ENCODE measurements at regions not wholly inside any gene's neighbourhood (a gene's known extent, or its start where the extent isn't known, plus 50 kb on each side); places are given as distances from the start of the nearest gene placed in this dataset.
A peak's percentile ranks its signal among the peaks of the same experiment; 100 is the strongest.

- Histone ChIP-seq H3K36me3 (no peaks in the 10 kb centered on the region), H3K4me1 (peaks cover 0 to 46% of the 10 kb centered on the region in 2 donors), H3K9me3 (no peaks in the 10 kb centered on the region), H3K4me3 (no peak overlapping the region), H3K27ac (peak overlapping the region in 1 of 2 donors; percentile 11), H3K27me3 (no peaks in the 10 kb centered on the region)
- TF ChIP-seq CTCF (IDR thresholded peaks at IDR 0.05), result no peak
- DNase-seq (ENCODE audit: low spot score), result no peak
Observed at GRCh38 chr11:128391811-128392210, 195.5 kb downstream of the ETS1 start.

GRCh38 chr11:128390246-128390645 lies 197.1 kb downstream of the ETS1 start:
- no peaks in the 10 kb centered on the region for H3K9me3 ChIP-seq
- DNase-seq (ENCODE audit: low spot score), result no peak
- H3K4me3 ChIP-seq, result no peak overlapping the region
- H3K4me1 ChIP-seq, result peaks cover 0 to 46% of the 10 kb centered on the region in 2 donors
- H3K36me3 ChIP-seq, result no peaks in the 10 kb centered on the region
- no peak overlapping the region for H3K27ac ChIP-seq
- TF ChIP-seq CTCF (IDR thresholded peaks at IDR 0.05), result no peak
- H3K27me3 ChIP-seq, result no peaks in the 10 kb centered on the region

- H3K27me3 ChIP-seq, result no peaks in the 10 kb centered on the region
- DNase-seq (ENCODE audit: low spot score), result no peak
- no peak overlapping the region for H3K27ac ChIP-seq
- no peaks in the 10 kb centered on the region for H3K36me3 ChIP-seq
- TF ChIP-seq CTCF (IDR thresholded peaks at IDR 0.05), result no peak
- H3K4me3 ChIP-seq, result no peak overlapping the region
- peaks cover 0 to 42% of the 10 kb centered on the region in 2 donors for H3K4me1 ChIP-seq
- no peaks in the 10 kb centered on the region for H3K9me3 ChIP-seq
Observed at GRCh38 chr11:128389461-128389976, 197.8 kb downstream of the ETS1 start.

- TF ChIP-seq CTCF (IDR thresholded peaks at IDR 0.05), result no peak
- Histone ChIP-seq H3K4me3 (no peak overlapping the region), H3K27ac (no peak overlapping the region), H3K36me3 (no peaks in the 10 kb centered on the region), H3K9me3 (no peaks in the 10 kb centered on the region), H3K27me3 (no peaks in the 10 kb centered on the region), H3K4me1 (peaks cover 0 to 32% of the 10 kb centered on the region in 2 donors)
- no peak for DNase-seq (ENCODE audit: low spot score)
Observed at GRCh38 chr11:128388206-128388815, 199.0 kb downstream of the ETS1 start.

- Histone ChIP-seq H3K4me3 (no peak overlapping the region), H3K9me3 (peaks cover 0 to 10% of the 10 kb centered on the region in 2 donors), H3K27me3 (no peaks in the 10 kb centered on the region), H3K4me1 (no peaks in the 10 kb centered on the region), H3K36me3 (no peaks in the 10 kb centered on the region), H3K27ac (no peak overlapping the region)
- no peak for TF ChIP-seq CTCF (IDR thresholded peaks at IDR 0.05)
- DNase-seq (ENCODE audit: low spot score), result no peak
Observed at GRCh38 chr11:128379587-128380580, 207.5 kb downstream of the ETS1 start.

All from right atrium auricular region (tissue), 2 donors.